Erythroblast (primary cell): ENCODE measurements at regions not wholly inside any gene's neighbourhood (a gene's known extent, or its start where the extent isn't known, plus 50 kb on each side); places are given as distances from the start of the nearest gene placed in this dataset.

Experiments used
- GATA1 ChIP-seq: IDR thresholded peaks from 2 replicates; pipeline ENCODE4 v1.6.1; 2011; ENCODE audit warnings: low read depth, mild to moderate bottlenecking, control low read depth, low read length, moderate library complexity
- POLR2A ChIP-seq: IDR thresholded peaks from 2 replicates; pipeline ENCODE4 v1.6.1; 2011; ENCODE audit warnings: mild to moderate bottlenecking, low read length

DNA sequence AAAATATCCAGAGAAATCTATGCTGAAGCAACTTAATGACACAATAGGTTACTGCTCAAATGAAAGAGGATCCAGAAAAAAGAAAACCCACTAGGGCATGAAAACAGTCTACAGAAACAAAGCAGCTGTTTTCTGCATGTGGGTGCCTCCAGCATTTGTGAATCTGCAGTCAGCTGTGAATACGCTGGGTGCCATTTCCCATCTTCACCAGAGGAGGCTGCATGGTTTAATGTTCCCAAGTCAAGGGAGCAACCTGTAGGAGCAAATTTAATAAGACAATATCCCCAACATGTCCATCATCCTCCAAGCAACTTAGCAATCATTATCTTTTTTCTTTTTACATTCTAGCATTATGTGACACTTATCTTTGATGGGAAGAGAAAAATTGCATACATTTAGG is 396.6 kb downstream of the BRINP2 start:
- TF ChIP-seq POLR2A: no peak
- no peak for TF ChIP-seq GATA1
